AG04450 (cell line): ENCODE measurements at regions not wholly inside any gene's neighbourhood (a gene's known extent, or its start where the extent isn't known, plus 50 kb on each side); places are given as distances from the start of the nearest gene placed in this dataset.

Source experiments
- CTCF ChIA-PET: fragments of 300-600, 350-600 bp; formaldehyde crosslinking; extraction: SDS; loops from one replicate; lab custom pipeline; 2022; ENCODE audit warnings: antibody characterized with exemption, inconsistent platforms; lab: Charles Lee
- POLR2A ChIA-PET: fragments of 350-600 bp; formaldehyde crosslinking; extraction: SDS; loops from one replicate; lab custom pipeline; 2021; ENCODE audit warnings: antibody characterized with exemption, inconsistent platforms; lab: Yijun Ruan, JAX
- DNase-seq: peaks from one replicate; pipeline ENCODE4 v3.0.0-alpha.2; 2011; ENCODE audit warnings: low read depth, low spot score
- H3K27ac ChIP-seq: one replicate; pipeline ENCODE4 v1.5.1; 2012; ENCODE audit warnings: low read depth, low read length, control low read depth
- H3K27me3 ChIP-seq: one replicate; pipeline ENCODE4 v1.6.0; 2012; ENCODE audit warnings: low read length; ENCODE audit not compliant: control insufficient read depth, insufficient read depth
- H3K4me3 ChIP-seq: 2 replicates; pipeline ENCODE4 v1.5.1; 2011; ENCODE audit warnings: mild to moderate bottlenecking, low read depth, low read length, control low read depth
- H3K9me3 ChIP-seq: 2 replicates; pipeline ENCODE4 v1.5.1; 2012; ENCODE audit warnings: low read length; ENCODE audit not compliant: control insufficient read depth, insufficient read depth
- TF ChIP-seq, protein P1 (sequence below): IDR thresholded peaks from 2 replicates; pipeline ENCODE4 v1.5.1; 2011; ENCODE audit warnings: low read depth, low read length, control low read depth, inconsistent platforms

DNA sequence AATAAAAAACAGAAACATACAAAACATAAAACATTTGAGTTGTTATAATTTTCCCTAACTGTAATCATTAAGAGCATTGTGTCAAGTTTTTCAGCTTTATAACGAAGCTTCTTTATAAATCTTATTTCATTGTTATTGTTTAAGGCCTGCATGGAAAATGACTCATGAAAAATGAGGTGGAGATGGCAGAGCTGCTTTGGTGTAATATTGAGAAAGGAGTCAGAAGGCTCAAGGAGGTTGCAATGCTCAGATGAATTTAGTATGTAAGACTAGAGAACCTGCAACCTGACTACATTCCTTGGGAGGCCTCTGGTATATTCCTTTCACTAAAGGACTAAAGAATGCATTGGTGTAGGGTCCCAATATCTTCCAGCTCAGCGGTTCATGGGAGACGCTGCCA, 61.5 kb downstream of the TMEM30B start:
- ChIA-PET CTCF (no interaction called here), POLR2A (interaction anchor here (1.1 kb wide), 1 partner anchor 10 kb away, joined by 4 read pairs; no protein-coding TSS in a partner anchor)
- Histone ChIP-seq H3K4me3 (no peak overlapping the region), H3K27ac (no peak overlapping the region), H3K27me3 (no peaks in the 10 kb centered on the region), H3K9me3 (no peaks in the 10 kb centered on the region)
- TF ChIP-seq, protein P1, sequence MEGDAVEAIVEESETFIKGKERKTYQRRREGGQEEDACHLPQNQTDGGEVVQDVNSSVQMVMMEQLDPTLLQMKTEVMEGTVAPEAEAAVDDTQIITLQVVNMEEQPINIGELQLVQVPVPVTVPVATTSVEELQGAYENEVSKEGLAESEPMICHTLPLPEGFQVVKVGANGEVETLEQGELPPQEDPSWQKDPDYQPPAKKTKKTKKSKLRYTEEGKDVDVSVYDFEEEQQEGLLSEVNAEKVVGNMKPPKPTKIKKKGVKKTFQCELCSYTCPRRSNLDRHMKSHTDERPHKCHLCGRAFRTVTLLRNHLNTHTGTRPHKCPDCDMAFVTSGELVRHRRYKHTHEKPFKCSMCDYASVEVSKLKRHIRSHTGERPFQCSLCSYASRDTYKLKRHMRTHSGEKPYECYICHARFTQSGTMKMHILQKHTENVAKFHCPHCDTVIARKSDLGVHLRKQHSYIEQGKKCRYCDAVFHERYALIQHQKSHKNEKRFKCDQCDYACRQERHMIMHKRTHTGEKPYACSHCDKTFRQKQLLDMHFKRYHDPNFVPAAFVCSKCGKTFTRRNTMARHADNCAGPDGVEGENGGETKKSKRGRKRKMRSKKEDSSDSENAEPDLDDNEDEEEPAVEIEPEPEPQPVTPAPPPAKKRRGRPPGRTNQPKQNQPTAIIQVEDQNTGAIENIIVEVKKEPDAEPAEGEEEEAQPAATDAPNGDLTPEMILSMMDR, result no peak
- DNase-seq, result no peak

DNA sequence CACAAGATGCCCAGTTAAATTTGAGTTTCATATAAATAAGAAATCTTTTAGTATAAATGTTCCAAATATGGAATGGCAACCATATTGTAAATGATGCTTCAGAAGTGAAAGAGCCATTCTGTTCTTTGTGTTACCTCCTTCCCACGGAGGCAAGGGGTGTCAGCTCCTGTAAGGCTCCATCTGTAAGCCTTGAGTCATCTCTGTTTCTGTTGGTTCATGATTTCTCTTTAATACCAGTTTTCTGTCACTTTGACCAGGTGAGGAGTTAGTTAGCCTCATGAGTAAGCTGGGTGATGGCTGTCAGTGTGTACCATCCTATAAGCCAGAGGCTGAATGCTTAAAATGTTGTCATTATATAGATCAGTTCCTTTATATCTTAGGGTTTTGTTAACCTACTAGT, 61.9 kb downstream of the TMEM30B start:
- ChIA-PET CTCF (interaction anchor here (1.0 kb wide), 1 partner anchor 10 kb away, joined by 3 read pairs; no protein-coding TSS in a partner anchor), POLR2A (interaction anchor here (1.1 kb wide), 1 partner anchor 10 kb away, joined by 4 read pairs; no protein-coding TSS in a partner anchor)
- Histone ChIP-seq H3K27ac (no peak overlapping the region), H3K27me3 (no peaks in the 10 kb centered on the region), H3K9me3 (no peaks in the 10 kb centered on the region), H3K4me3 (no peak overlapping the region)
- DNase-seq, result no peak
- TF ChIP-seq, protein P1, result no peak

DNA sequence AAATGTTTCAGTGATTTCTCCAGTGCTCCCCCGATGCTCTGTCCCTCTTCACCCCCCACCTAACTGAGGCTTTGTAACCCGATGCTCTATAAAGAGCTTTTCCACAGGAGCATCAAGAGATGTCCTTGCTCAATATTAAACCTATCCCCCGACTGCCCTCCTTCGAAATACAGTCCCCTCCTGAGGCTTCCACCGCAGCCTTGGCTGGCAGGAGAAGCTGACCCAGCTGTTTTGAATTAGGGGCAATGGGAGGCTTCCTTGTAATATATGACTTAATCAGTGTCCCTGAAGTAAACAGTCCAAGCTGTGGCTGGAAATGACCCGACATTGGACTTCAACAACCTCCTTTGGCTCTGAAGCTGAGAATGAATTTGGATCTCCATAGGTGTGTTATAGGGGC, 62.4 kb downstream of the TMEM30B start:
- no peak for DNase-seq
- H3K27ac ChIP-seq, result no peak overlapping the region
- no peaks in the 10 kb centered on the region for H3K27me3 ChIP-seq
- H3K4me3 ChIP-seq, result no peak overlapping the region
- POLR2A ChIA-PET, result interaction anchor here (1.1 kb wide), 1 partner anchor 11 kb away, joined by 4 read pairs; no protein-coding TSS in a partner anchor
- CTCF ChIA-PET, result interaction anchor here (1.0 kb wide), 2 partner anchors 9 to 594 kb away, joined by 3 read pairs; no protein-coding TSS in a partner anchor
- TF ChIP-seq, protein P1, result no peak
- no peaks in the 10 kb centered on the region for H3K9me3 ChIP-seq

DNA sequence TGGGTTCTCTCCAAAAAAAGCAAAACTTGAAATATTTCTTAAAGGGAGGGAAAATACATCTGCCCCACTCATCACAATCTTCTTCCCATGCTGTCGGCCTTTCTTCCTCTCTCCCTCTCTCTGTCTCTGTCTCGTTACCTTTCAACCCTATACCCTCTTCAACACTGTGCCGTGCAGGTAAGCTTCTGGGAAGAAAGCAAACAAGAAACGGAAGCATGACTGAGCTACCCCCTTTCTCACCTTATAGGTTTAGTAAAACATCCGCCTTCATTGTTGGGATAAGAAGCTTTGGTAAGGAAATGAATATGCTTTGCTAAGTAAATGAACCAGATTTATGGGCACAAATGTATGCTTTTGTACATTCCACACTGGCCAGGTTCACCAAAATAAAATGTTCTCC, 63.0 kb downstream of the TMEM30B start:
- no peaks in the 10 kb centered on the region for H3K27me3 ChIP-seq
- ChIA-PET CTCF (interaction anchor here (1.0 to 1.3 kb wide), 3 partner anchors 9 to 593 kb away, joined by 3 read pairs; no protein-coding TSS in a partner anchor), POLR2A (no interaction called here)
- no peak for DNase-seq
- no peaks in the 10 kb centered on the region for H3K9me3 ChIP-seq
- TF ChIP-seq, protein P1, result no peak
- no peak overlapping the region for H3K27ac ChIP-seq
- no peak overlapping the region for H3K4me3 ChIP-seq

DNA sequence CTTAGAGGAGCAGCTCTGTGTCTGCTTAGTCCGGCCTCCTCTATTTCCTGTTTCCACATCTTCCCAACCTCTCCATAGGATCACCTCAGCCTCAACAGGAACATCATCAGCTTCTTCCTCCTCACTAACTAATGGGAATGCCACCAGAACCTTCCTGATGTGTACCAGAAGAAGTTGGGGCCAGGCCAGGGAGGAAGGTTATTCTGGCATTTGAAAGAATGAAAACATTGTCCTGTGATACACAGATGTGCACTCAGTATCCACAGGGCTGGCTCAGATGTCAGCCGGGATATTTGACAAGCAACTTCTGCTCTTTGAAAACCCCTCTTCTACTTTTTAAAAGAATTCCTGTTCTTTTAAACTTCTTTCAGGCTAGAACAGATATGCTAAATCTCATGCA, 63.6 kb downstream of the TMEM30B start:
- no peak for DNase-seq
- no peak overlapping the region for H3K4me3 ChIP-seq
- ChIA-PET POLR2A (no interaction called here), CTCF (interaction anchor here (1.3 kb wide), 1 partner anchor 29 kb away, joined by 3 read pairs; no protein-coding TSS in a partner anchor)
- H3K9me3 ChIP-seq, result no peaks in the 10 kb centered on the region
- TF ChIP-seq, protein P1, result no peak
- H3K27me3 ChIP-seq, result no peaks in the 10 kb centered on the region
- peak overlapping the region; percentile 59 for H3K27ac ChIP-seq
